GM19468 (cell line): ENCODE measurements at regions not wholly inside any gene's neighbourhood (a gene's known extent, or its start where the extent isn't known, plus 50 kb on each side); places are given as distances from the start of the nearest gene placed in this dataset.
"Not testable (repeated sequence)": the region's sequence is repeated elsewhere in the genome, so short reads cannot be mapped to it uniquely, and the experiment has no call there.

Experiments used
- ATAC-seq: cut with Tn5 transposase; IDR thresholded peaks from one replicate; pipeline ENCODE4 v1.9.1; 2021; ENCODE audit warnings: mild to moderate bottlenecking, moderate library complexity, moderate number of reproducible peaks; ENCODE audit not compliant: unreplicated experiment; ENCODE audit errors: extremely low read depth

- no peak for ATAC-seq
Observed at GRCh38 chr6:81886157-81886556, 133.7 kb upstream of the TENT5A start.

GRCh38 chr6:81881660-81882059, 129.2 kb upstream of the TENT5A start:
- no peak for ATAC-seq

GRCh38 chr6:81878479-81878878, 126.0 kb upstream of the TENT5A start:
- ATAC-seq = no peak

GRCh38 chr6:81876971-81877370, 124.5 kb upstream of the TENT5A start:
- no peak for ATAC-seq

- ATAC-seq = no peak
Observed at GRCh38 chr6:81875782-81876293, 123.4 kb upstream of the TENT5A start.

GRCh38 chr6:81869749-81870508, 117.4 kb upstream of the TENT5A start:
- ATAC-seq = not testable (repeated sequence)

GRCh38 chr6:81865712-81866111, 113.2 kb upstream of the TENT5A start:
- no peak for ATAC-seq

- no peak for ATAC-seq
Observed at GRCh38 chr6:81864124-81864523, 111.6 kb upstream of the TENT5A start.

- no peak for ATAC-seq
Observed at GRCh38 chr6:81863123-81863522, 110.6 kb upstream of the TENT5A start.

- no peak for ATAC-seq
Observed at GRCh38 chr6:81861281-81861680, 108.8 kb upstream of the TENT5A start.

- ATAC-seq = no peak
Observed at GRCh38 chr6:81859884-81860283, 107.4 kb upstream of the TENT5A start.

GRCh38 chr6:81857812-81858211, 105.3 kb upstream of the TENT5A start:
- ATAC-seq = no peak

GRCh38 chr6:81856872-81857271, 104.4 kb upstream of the TENT5A start:
- ATAC-seq = no peak

- ATAC-seq = no peak
Observed at GRCh38 chr6:81854474-81854873, 102.0 kb upstream of the TENT5A start.

- ATAC-seq = no peak
Observed at GRCh38 chr6:81853975-81854374, 101.5 kb upstream of the TENT5A start.

- no peak for ATAC-seq
Observed at GRCh38 chr6:81849248-81849647, 96.8 kb upstream of the TENT5A start.

- ATAC-seq = no peak
Observed at GRCh38 chr6:81847866-81848265, 95.4 kb upstream of the TENT5A start.

- no peak for ATAC-seq
Observed at GRCh38 chr6:81844686-81845085, 92.2 kb upstream of the TENT5A start.

GRCh38 chr6:81843302-81843701, 90.8 kb upstream of the TENT5A start:
- no peak for ATAC-seq

- no peak for ATAC-seq
Observed at GRCh38 chr6:81842254-81842653, 89.8 kb upstream of the TENT5A start.

- ATAC-seq = no peak
Observed at GRCh38 chr6:81838724-81839426, 86.4 kb upstream of the TENT5A start.

GRCh38 chr6:81838031-81838430, 85.5 kb upstream of the TENT5A start:
- no peak for ATAC-seq
